Trophoblast cell (in vitro differentiated cells and primary cell): ENCODE measurements at regions not wholly inside any gene's neighbourhood (a gene's known extent, or its start where the extent isn't known, plus 50 kb on each side); places are given as distances from the start of the nearest gene placed in this dataset.

Experiments used
- DNase-seq, 2 donors: peaks; one replicate each; pipeline ENCODE4 v3.0.0-alpha.2; 2016
- H2AFZ ChIP-seq: 2 replicates; pipeline ENCODE4 v1.6.1; 2013; ENCODE audit warnings: low read length, moderate library complexity, mild to moderate bottlenecking; ENCODE audit not compliant: insufficient read depth, poor library complexity
- H2AK5ac ChIP-seq: 2 replicates; pipeline ENCODE4 v1.6.1; 2013; ENCODE audit warnings: mild to moderate bottlenecking, low read length
- H2BK120ac ChIP-seq: 2 replicates; pipeline ENCODE4 v1.6.1; 2013; ENCODE audit warnings: low read length, mild to moderate bottlenecking, moderate library complexity; ENCODE audit not compliant: insufficient read depth, poor library complexity
- H2BK12ac ChIP-seq: 2 replicates; pipeline ENCODE4 v1.6.1; 2013; ENCODE audit warnings: mild to moderate bottlenecking, low read length, moderate library complexity
- H2BK5ac ChIP-seq: 2 replicates; pipeline ENCODE4 v1.6.1; 2013; ENCODE audit warnings: low read length, low read depth, moderate library complexity, mild to moderate bottlenecking; ENCODE audit not compliant: poor library complexity
- H3K14ac ChIP-seq: 2 replicates; pipeline ENCODE4 v1.6.1; 2013; ENCODE audit warnings: mild to moderate bottlenecking, low read length
- H3K18ac ChIP-seq: 2 replicates; pipeline ENCODE4 v1.6.1; 2013; ENCODE audit warnings: mild to moderate bottlenecking, low read length
- H3K23ac ChIP-seq: 2 replicates; pipeline ENCODE4 v1.6.1; 2013; ENCODE audit warnings: low read length
- H3K27ac ChIP-seq: 2 replicates; pipeline ENCODE4 v1.5.1; 2013; ENCODE audit warnings: low read depth, mild to moderate bottlenecking, inconsistent platforms, low read length, moderate library complexity
- H3K27me3 ChIP-seq: 2 replicates; pipeline ENCODE4 v1.6.1; 2013; ENCODE audit warnings: inconsistent platforms, mild to moderate bottlenecking, low read length, moderate library complexity; ENCODE audit not compliant: insufficient read depth
- H3K36me3 ChIP-seq, 2 experiments: 1 replicate in 1 of 2; 2 replicates in 1 of 2; pipeline ENCODE4 v1.6.1; 2013; ENCODE audit warnings: low read length in 2 of 2, mild to moderate bottlenecking in 2 of 2, moderate library complexity in 1 of 2; ENCODE audit not compliant: insufficient read depth in 2 of 2, control insufficient read depth in 1 of 2
- H3K4ac ChIP-seq: 2 replicates; pipeline ENCODE4 v1.6.1; 2013; ENCODE audit warnings: low read depth, mild to moderate bottlenecking, low read length, moderate library complexity
- H3K4me1 ChIP-seq, 2 experiments: 1 replicate in 1 of 2; 2 replicates in 1 of 2; pipeline ENCODE4 v1.6.1; 2013; ENCODE audit warnings: low read length in 2 of 2, mild to moderate bottlenecking in 2 of 2, moderate library complexity in 1 of 2; ENCODE audit not compliant: insufficient read depth in 2 of 2, control insufficient read depth in 1 of 2
- H3K4me2 ChIP-seq: 2 replicates; pipeline ENCODE4 v1.6.1; 2013; ENCODE audit warnings: inconsistent platforms, mild to moderate bottlenecking, low read length, moderate library complexity
- H3K4me3 ChIP-seq: 2 replicates; pipeline ENCODE4 v1.5.1; 2013; ENCODE audit warnings: mild to moderate bottlenecking, low read depth, low read length, inconsistent platforms
- H3K79me1 ChIP-seq: one replicate; pipeline ENCODE4 v1.6.1; 2013; ENCODE audit warnings: low read length
- H3K79me2 ChIP-seq: 2 replicates; pipeline ENCODE4 v1.6.1; 2013; ENCODE audit warnings: low read length, mild to moderate bottlenecking; ENCODE audit not compliant: control insufficient read depth, insufficient read depth, poor library complexity
- H3K9ac ChIP-seq: 2 replicates; pipeline ENCODE4 v1.6.1; 2013; ENCODE audit warnings: mild to moderate bottlenecking, low read length
- H3K9me3 ChIP-seq: 2 replicates; pipeline ENCODE4 v1.6.1; 2013; ENCODE audit warnings: low read depth, mild to moderate bottlenecking, control low read depth, inconsistent platforms, low read length; ENCODE audit not compliant: insufficient read depth
- H4K12ac ChIP-seq: 2 replicates; pipeline ENCODE4 v1.6.1; 2013; ENCODE audit warnings: low read depth, mild to moderate bottlenecking, low read length, moderate library complexity
- H4K8ac ChIP-seq: 2 replicates; pipeline ENCODE4 v1.6.1; 2013; ENCODE audit warnings: low read depth, mild to moderate bottlenecking, low read length, moderate library complexity
- H4K91ac ChIP-seq: one replicate; pipeline ENCODE4 v1.6.1; 2013; ENCODE audit warnings: low read depth, mild to moderate bottlenecking, low read length, moderate library complexity
- WGBS: extraction: QIAGEN DNeasy Blood & Tissue Kit; methylation state at CpG from one replicate; pipeline ENCODE4 v1.1.7; 2013; ENCODE audit warnings: missing lambda C conversion rate; ENCODE audit not compliant: insufficient read length, insufficient coverage; ENCODE audit errors: extremely low coverage; 5-methylcytosine and 5-hydroxymethylcytosine counted together

DNA sequence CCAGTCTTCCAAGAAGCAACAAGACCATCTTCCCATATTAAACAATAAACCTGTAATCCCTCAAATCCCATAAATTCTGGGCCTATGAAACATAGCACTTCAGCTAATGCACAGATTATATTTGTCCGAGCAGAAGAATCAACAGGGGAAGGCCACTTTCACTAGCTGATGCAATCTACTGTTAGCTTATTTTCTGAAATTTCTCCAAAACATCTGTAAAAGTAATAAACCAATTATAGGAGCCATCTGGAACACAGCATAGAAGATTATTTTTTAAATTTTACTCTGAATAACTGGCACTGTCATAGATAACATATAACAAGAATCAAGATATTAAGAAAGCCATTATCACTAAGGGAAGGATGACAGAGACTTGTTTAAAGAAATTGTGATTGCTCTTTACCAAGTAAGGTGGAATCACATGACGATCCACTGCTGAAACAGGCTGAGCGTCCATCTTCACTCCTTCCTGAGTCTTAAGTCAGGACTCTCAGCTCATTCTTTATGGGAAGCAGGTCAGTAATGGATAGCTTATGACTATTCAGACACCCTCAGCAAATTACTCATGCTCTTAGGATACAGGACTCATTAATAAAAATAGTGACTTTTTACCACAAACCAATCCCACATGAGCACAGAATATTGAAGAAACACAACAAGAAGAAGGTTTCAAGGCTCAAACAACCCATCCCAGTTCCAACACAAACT lies 719.5 kb downstream of the XPNPEP1 start:
- no peaks in the 10 kb centered on the region for H3K79me2 ChIP-seq
- H3K9ac ChIP-seq = no peak overlapping the region
- no peak overlapping the region for H2BK12ac ChIP-seq
- no peaks in the 10 kb centered on the region for H3K4me1 ChIP-seq
- no peak overlapping the region for H2BK5ac ChIP-seq
- H3K27ac ChIP-seq = no peak overlapping the region
- no peak overlapping the region for H4K12ac ChIP-seq
- H3K14ac ChIP-seq = no peak overlapping the region
- H2AFZ ChIP-seq = no peak overlapping the region
- H2BK120ac ChIP-seq = no peak overlapping the region
- H4K91ac ChIP-seq = no peak overlapping the region
- H4K8ac ChIP-seq = no peak overlapping the region
- no peaks in the 10 kb centered on the region for H3K36me3 ChIP-seq
- H3K4ac ChIP-seq = no peak overlapping the region
- no peak overlapping the region for H3K4me2 ChIP-seq
- H2AK5ac ChIP-seq = no peak overlapping the region
- H3K18ac ChIP-seq = no peak overlapping the region
- no peak for DNase-seq
- no peak overlapping the region for H3K4me3 ChIP-seq
- H3K27me3 ChIP-seq = no peaks in the 10 kb centered on the region
- H3K23ac ChIP-seq = no peak overlapping the region
- H3K79me1 ChIP-seq = no peaks in the 10 kb centered on the region
- no CpG with 5 or more reads among the region's 3 CpGs for WGBS
- H3K9me3 ChIP-seq = no peaks in the 10 kb centered on the region

DNA sequence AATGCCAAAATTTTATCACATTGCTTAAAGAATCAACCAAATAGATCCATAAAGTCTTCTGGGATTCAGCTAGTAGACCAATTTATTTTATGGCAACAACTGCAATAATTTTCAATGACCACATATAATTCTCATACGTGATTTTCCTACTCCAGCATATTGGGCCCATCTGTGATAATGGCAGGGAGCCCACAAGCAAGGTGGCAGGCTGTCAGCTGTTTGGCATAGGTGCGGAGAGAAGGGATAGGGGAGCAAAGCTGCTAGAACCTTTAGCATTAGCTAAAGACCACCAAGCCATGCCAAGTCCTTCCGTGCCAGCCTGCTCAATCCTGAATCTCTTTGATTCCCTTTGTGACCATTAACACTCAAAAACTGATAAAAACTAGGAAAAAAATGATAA lies 721.2 kb downstream of the XPNPEP1 start:
- Histone ChIP-seq H3K4me3 (no peak overlapping the region), H2BK12ac (no peak overlapping the region), H3K79me2 (no peaks in the 10 kb centered on the region), H4K12ac (no peak overlapping the region), H3K27ac (no peak overlapping the region), H4K91ac (no peak overlapping the region), H3K9ac (no peak overlapping the region), H3K18ac (no peak overlapping the region), H2AFZ (no peak overlapping the region), H3K27me3 (no peaks in the 10 kb centered on the region), H3K36me3 (no peaks in the 10 kb centered on the region), H4K8ac (no peak overlapping the region), H3K79me1 (no peaks in the 10 kb centered on the region), H2AK5ac (no peak overlapping the region), H3K4me2 (no peak overlapping the region), H3K23ac (no peak overlapping the region), H2BK120ac (no peak overlapping the region), H2BK5ac (no peak overlapping the region), H3K9me3 (no peaks in the 10 kb centered on the region), H3K4ac (no peak overlapping the region), H3K4me1 (no peaks in the 10 kb centered on the region), H3K14ac (no peak overlapping the region)
- no peak for DNase-seq
- no CpG with 5 or more reads among the region's 3 CpGs for WGBS

DNA sequence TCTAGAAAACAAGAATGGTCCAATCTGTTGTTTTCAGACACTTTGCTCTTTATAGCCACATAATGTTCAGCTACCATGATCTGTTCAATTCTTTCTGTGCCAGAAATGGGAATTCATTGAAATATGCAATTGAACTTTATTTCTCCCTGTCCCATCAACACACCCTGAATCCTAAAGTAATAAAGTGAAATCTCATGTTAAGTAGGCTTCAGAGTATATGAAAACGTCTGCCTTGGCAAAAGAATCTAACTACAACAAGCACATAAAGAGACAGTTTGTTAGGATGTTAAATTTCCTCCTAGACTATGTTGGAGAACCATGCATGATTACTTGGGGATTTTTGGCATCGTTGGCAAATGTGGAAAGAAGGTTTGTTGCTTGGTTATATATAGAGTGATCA lies 722.7 kb downstream of the XPNPEP1 start:
- Histone ChIP-seq H3K79me2 (no peaks in the 10 kb centered on the region), H2BK5ac (no peak overlapping the region), H3K36me3 (no peaks in the 10 kb centered on the region), H3K79me1 (no peaks in the 10 kb centered on the region), H2AFZ (no peak overlapping the region), H3K23ac (no peak overlapping the region), H3K4me1 (no peaks in the 10 kb centered on the region), H4K8ac (no peak overlapping the region), H3K9me3 (no peaks in the 10 kb centered on the region), H3K4me2 (no peak overlapping the region), H3K27me3 (no peaks in the 10 kb centered on the region), H2BK12ac (no peak overlapping the region), H3K4me3 (no peak overlapping the region), H4K91ac (no peak overlapping the region), H3K4ac (no peak overlapping the region), H3K18ac (no peak overlapping the region), H3K14ac (no peak overlapping the region), H3K27ac (no peak overlapping the region), H2AK5ac (no peak overlapping the region), H2BK120ac (no peak overlapping the region), H3K9ac (no peak overlapping the region), H4K12ac (no peak overlapping the region)
- no peak for DNase-seq
- no CpG with 5 or more reads among the region's 2 CpGs for WGBS

DNA sequence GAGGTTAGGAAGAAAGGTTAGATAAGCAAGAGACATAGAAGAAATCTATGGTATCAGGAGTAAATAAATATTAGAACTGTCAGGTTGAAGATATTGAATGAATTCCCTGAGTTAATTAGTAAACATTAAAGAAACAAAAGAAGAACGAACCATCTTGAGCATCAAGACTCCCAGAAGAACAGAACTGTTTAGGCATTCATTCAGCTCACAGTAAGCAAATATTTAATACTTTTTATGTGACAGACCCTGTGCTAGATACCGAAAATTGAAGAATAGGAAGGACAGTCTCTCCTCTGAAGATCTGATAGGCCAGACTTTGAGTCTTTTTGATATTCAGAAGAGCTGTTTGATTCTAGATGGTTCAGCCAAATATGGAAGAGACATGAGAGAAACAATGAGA lies 731.5 kb downstream of the XPNPEP1 start:
- Histone ChIP-seq H3K79me2 (no peaks in the 10 kb centered on the region), H4K8ac (no peak overlapping the region), H4K91ac (no peak overlapping the region), H3K14ac (no peak overlapping the region), H3K4me3 (no peak overlapping the region), H3K9me3 (peaks cover 3% of the 10 kb centered on the region), H3K36me3 (no peaks in the 10 kb centered on the region), H3K79me1 (no peaks in the 10 kb centered on the region), H3K4me2 (no peak overlapping the region), H4K12ac (no peak overlapping the region), H2BK120ac (no peak overlapping the region), H3K9ac (no peak overlapping the region), H2BK12ac (no peak overlapping the region), H2AFZ (no peak overlapping the region), H3K27me3 (no peaks in the 10 kb centered on the region), H3K23ac (no peak overlapping the region), H3K18ac (no peak overlapping the region), H2AK5ac (no peak overlapping the region), H3K27ac (no peak overlapping the region), H3K4ac (no peak overlapping the region), H3K4me1 (no peaks in the 10 kb centered on the region), H2BK5ac (no peak overlapping the region)
- no peak for DNase-seq
- no CpG with 5 or more reads among the region's 2 CpGs for WGBS
